Suppressor macrophage treated with lipopolysaccharide for 4 hours (primary cell): ENCODE measurements at regions not wholly inside any gene's neighbourhood (a gene's known extent, or its start where the extent isn't known, plus 50 kb on each side); places are given as distances from the start of the nearest gene placed in this dataset.

ENCODE experiments used
- DNase-seq: peaks from one replicate; pipeline ENCODE4 v3.0.0-alpha.2; 2020

- DNase-seq: no peak
Observed at GRCh38 chr9:129321286-129322021, 143.4 kb upstream of the IER5L start.

- DNase-seq: peak; percentile 78
Observed at GRCh38 chr9:129320575-129321285, 142.7 kb upstream of the IER5L start.

- no peak for DNase-seq
Observed at GRCh38 chr9:129319938-129320481, 141.9 kb upstream of the IER5L start.

GRCh38 chr9:129319076-129319937 lies 141.2 kb upstream of the IER5L start:
- no peak for DNase-seq

GRCh38 chr9:129318121-129319075 lies 140.3 kb upstream of the IER5L start:
- DNase-seq: no peak

GRCh38 chr9:129317179-129318011 lies 139.3 kb upstream of the IER5L start:
- no peak for DNase-seq

- no peak for DNase-seq
Observed at GRCh38 chr9:129316281-129317030, 138.4 kb upstream of the IER5L start.

GRCh38 chr9:129313331-129313955 lies 135.4 kb upstream of the IER5L start:
- DNase-seq: no peak

- DNase-seq: no peak
Observed at GRCh38 chr9:129312251-129313122, 134.4 kb upstream of the IER5L start.

GRCh38 chr9:129311643-129312042 lies 133.6 kb upstream of the IER5L start:
- DNase-seq: no peak

GRCh38 chr9:129310666-129311350 lies 132.7 kb upstream of the IER5L start:
- no peak for DNase-seq

GRCh38 chr9:129309906-129310305 lies 131.8 kb upstream of the IER5L start:
- no peak for DNase-seq

GRCh38 chr9:129309041-129309430 lies 131.0 kb upstream of the IER5L start:
- no peak for DNase-seq

- no peak for DNase-seq
Observed at GRCh38 chr9:129307227-129307970, 129.3 kb upstream of the IER5L start.

GRCh38 chr9:129306318-129306973 lies 128.4 kb upstream of the IER5L start:
- no peak for DNase-seq

- no peak for DNase-seq
Observed at GRCh38 chr9:129305246-129305645, 127.2 kb upstream of the IER5L start.

GRCh38 chr9:129301941-129302340 lies 123.9 kb upstream of the IER5L start:
- no peak for DNase-seq
